KMS-11 (cell line): ENCODE measurements at regions not wholly inside any gene's neighbourhood (a gene's known extent, or its start where the extent isn't known, plus 50 kb on each side); places are given as distances from the start of the nearest gene placed in this dataset.

Experiments used
- H2AFZ ChIP-seq: fragments of 200-600 bp; sonication (generic); 2 replicates; pipeline ENCODE4 v1.6.1; 2016; ENCODE audit warnings: antibody characterized with exemption, mixed run types, low read depth
- H3K27ac ChIP-seq: fragments of 200-600 bp; sonication (generic); 2 replicates; pipeline ENCODE4 v1.6.1; 2016; ENCODE audit warnings: mild to moderate bottlenecking, mixed run types
- H3K27me3 ChIP-seq: fragments of 200-600 bp; sonication (generic); 2 replicates; pipeline ENCODE4 v1.6.1; 2017; ENCODE audit warnings: mild to moderate bottlenecking, low read depth, mixed run types, moderate library complexity; ENCODE audit not compliant: insufficient read depth
- H3K36me3 ChIP-seq: fragments of 200-600 bp; sonication (generic); 2 replicates; pipeline ENCODE4 v1.6.1; 2017; ENCODE audit warnings: mild to moderate bottlenecking, mixed run types; ENCODE audit not compliant: insufficient read depth
- H3K4me1 ChIP-seq: fragments of 200-600 bp; sonication (generic); 2 replicates; pipeline ENCODE4 v1.6.1; 2016; ENCODE audit warnings: mild to moderate bottlenecking, low read depth, mixed run types; ENCODE audit not compliant: poor library complexity, severe bottlenecking
- H3K4me2 ChIP-seq: fragments of 200-600 bp; sonication (generic); 2 replicates; pipeline ENCODE4 v1.7.0; 2016; ENCODE audit warnings: mild to moderate bottlenecking, mixed run types
- H3K4me3 ChIP-seq: fragments of 200-600 bp; sonication (generic); IDR thresholded peaks from 2 replicates; pipeline ENCODE4 v1.6.1; 2017; ENCODE audit warnings: low read depth, low read length, mixed read lengths; ENCODE audit not compliant: insufficient read depth
- H3K79me2 ChIP-seq: fragments of 200-600 bp; sonication (generic); 2 replicates; pipeline ENCODE4 v1.6.1; 2016; ENCODE audit warnings: low read depth, mixed run types; ENCODE audit not compliant: insufficient read depth
- H3K9ac ChIP-seq: fragments of 200-600 bp; sonication (generic); 2 replicates; pipeline ENCODE4 v1.6.1; 2016; ENCODE audit warnings: mild to moderate bottlenecking, mixed run types
- H4K20me1 ChIP-seq: fragments of 200-600 bp; sonication (generic); 2 replicates; pipeline ENCODE4 v1.6.1; 2016; ENCODE audit warnings: mild to moderate bottlenecking, mixed run types; ENCODE audit not compliant: insufficient read depth
- TF ChIP-seq, protein P1 (sequence below): fragments of 200-600 bp; sonication (generic); conservative IDR thresholded peaks from 2 replicates; pipeline ENCODE4 v1.6.1; 2017; ENCODE audit warnings: low read depth, mild to moderate bottlenecking, antibody characterized with exemption, low read length, moderate library complexity, mixed read lengths

DNA sequence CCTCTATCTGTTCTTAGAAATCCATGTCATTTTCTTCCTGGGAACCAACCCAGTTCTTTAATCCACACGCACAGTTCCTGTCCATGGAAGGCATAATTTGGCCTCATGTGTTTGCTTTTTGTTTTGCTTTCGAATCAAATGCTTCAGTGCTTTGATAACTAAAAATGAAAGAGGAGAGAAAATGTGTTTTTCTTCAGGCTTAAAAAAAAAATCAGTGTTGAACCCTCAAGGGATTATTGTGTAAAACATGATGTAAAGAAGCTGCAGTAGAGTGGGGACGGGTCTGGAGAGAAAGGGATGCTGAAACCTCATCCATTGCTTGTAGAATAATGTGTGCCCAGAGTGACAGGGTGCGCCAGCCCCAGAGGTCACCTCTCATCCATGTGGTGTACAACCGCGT is 197.5 kb upstream of the JARID2 start:
- H3K27ac ChIP-seq: no peak overlapping the region
- H3K79me2 ChIP-seq: no peaks in the 10 kb centered on the region
- H2AFZ ChIP-seq: no peak overlapping the region
- H3K9ac ChIP-seq: no peak overlapping the region
- no peak overlapping the region for H3K4me3 ChIP-seq
- TF ChIP-seq, protein P1, sequence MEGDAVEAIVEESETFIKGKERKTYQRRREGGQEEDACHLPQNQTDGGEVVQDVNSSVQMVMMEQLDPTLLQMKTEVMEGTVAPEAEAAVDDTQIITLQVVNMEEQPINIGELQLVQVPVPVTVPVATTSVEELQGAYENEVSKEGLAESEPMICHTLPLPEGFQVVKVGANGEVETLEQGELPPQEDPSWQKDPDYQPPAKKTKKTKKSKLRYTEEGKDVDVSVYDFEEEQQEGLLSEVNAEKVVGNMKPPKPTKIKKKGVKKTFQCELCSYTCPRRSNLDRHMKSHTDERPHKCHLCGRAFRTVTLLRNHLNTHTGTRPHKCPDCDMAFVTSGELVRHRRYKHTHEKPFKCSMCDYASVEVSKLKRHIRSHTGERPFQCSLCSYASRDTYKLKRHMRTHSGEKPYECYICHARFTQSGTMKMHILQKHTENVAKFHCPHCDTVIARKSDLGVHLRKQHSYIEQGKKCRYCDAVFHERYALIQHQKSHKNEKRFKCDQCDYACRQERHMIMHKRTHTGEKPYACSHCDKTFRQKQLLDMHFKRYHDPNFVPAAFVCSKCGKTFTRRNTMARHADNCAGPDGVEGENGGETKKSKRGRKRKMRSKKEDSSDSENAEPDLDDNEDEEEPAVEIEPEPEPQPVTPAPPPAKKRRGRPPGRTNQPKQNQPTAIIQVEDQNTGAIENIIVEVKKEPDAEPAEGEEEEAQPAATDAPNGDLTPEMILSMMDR: no peak
- no peaks in the 10 kb centered on the region for H3K27me3 ChIP-seq
- H3K36me3 ChIP-seq: no peaks in the 10 kb centered on the region
- no peaks in the 10 kb centered on the region for H4K20me1 ChIP-seq
- no peaks in the 10 kb centered on the region for H3K4me1 ChIP-seq
- no peak overlapping the region for H3K4me2 ChIP-seq

DNA sequence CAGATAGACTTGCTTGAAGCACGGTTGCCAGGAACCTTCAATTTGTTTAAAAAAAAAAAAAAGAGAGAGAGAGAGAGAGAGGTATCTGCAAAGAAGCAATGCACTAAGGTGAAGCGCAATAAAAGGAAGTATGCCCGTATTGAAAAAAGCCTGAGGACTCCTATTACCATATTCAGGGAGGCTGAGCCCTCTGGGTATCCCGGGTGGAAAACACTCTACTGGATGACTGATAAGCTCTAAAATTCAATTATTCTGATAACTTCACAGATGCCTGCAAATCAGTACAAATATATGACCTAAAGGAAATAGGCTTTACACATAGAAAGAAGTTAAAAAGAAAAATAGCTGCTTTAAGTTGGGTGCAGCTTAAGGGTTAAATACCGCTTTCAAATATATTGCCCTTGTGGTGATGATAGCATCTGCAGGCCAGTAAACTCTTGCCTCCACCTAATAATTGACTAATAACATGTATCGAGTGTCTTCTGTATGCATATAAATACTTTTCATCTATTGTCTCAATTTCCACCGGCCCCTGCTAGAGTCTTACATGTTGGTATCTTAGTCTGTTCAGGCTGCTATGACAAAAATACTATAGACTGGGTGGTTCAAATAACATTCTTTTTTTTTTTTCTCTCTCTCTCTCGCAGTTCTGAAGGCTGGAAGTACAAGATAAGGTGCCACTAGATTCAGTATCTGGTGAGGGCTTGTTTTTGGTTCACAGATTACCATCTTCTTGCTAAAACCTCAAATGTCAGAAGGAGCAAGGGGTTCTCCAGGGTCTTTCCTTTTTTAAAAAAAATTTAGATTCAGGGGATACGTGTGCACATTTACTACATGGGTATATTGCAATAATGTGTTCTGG is 187.4 kb upstream of the JARID2 start:
- Histone ChIP-seq H3K79me2 (no peaks in the 10 kb centered on the region), H3K4me3 (no peak overlapping the region), H3K36me3 (no peaks in the 10 kb centered on the region), H3K4me1 (no peaks in the 10 kb centered on the region), H3K27me3 (no peaks in the 10 kb centered on the region), H3K27ac (no peak overlapping the region), H3K9ac (no peak overlapping the region), H4K20me1 (no peaks in the 10 kb centered on the region), H3K4me2 (no peak overlapping the region), H2AFZ (no peak overlapping the region)
- TF ChIP-seq, protein P1: no peak

DNA sequence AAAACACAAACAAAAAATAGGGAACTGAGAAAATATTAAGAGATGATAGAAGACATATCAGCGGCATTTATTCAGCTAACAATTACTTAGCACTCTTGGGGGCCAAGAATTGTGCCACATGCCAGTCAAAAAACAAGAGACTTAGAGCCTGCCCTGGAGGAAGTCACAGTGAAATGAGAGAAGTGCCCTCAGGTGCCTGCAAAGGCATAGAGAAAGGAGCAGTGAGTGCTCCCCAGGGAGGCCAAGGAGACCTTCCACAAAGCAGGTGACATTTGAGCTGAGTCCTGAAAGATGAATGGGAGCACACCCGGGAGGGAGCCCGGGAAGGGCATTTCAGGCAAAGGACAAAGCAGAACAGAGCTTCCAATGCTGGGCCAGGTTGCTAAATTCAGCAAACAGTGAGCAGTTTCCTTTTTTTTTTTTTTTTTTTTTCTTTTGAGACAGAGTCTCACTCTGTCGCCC is 184.7 kb upstream of the JARID2 start:
- H2AFZ ChIP-seq: no peak overlapping the region
- no peaks in the 10 kb centered on the region for H4K20me1 ChIP-seq
- TF ChIP-seq, protein P1: no peak
- H3K36me3 ChIP-seq: no peaks in the 10 kb centered on the region
- no peak overlapping the region for H3K4me2 ChIP-seq
- no peaks in the 10 kb centered on the region for H3K4me1 ChIP-seq
- H3K4me3 ChIP-seq: no peak overlapping the region
- no peaks in the 10 kb centered on the region for H3K27me3 ChIP-seq
- no peak overlapping the region for H3K9ac ChIP-seq
- no peaks in the 10 kb centered on the region for H3K79me2 ChIP-seq
- H3K27ac ChIP-seq: no peak overlapping the region

DNA sequence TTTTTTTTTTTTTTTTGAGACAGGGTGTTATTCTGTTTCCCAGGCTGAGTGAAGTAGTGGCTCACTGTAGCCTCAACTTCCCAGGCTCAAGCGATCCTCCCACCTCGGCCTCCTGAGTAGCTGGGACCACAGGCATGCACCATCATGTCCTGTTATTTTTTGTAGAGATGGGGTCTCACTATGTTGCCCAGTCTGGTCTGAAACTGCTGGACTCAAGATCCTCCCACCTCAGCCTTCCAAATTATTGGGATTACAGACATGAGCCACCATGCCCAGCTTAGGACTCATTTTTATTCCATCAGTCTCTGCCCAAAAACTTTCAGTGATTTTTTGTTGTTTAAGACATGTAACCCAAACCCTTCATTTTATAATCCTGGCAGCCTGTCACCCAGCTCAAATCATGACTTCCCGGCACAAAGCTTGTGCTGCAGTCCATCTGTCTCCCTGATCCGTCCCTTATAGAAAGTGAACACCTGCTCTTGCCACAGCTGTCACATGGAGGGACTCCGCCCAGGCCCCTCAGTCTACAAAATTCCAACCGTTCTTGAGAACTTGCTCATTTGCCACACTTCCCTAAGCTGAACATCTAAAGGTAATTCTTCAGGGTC is 183.9 kb upstream of the JARID2 start:
- Histone ChIP-seq H3K27me3 (no peaks in the 10 kb centered on the region), H3K27ac (no peak overlapping the region), H4K20me1 (no peaks in the 10 kb centered on the region), H2AFZ (no peak overlapping the region), H3K4me1 (no peaks in the 10 kb centered on the region), H3K4me2 (no peak overlapping the region), H3K4me3 (no peak overlapping the region), H3K79me2 (no peaks in the 10 kb centered on the region), H3K36me3 (no peaks in the 10 kb centered on the region), H3K9ac (no peak overlapping the region)
- TF ChIP-seq, protein P1: no peak
